ENCODE measurements at regions not wholly inside any gene's neighbourhood (a gene's known extent, or its start where the extent isn't known, plus 50 kb on each side); places are given as distances from the start of the nearest gene placed in this dataset.
"Not testable (repeated sequence)": the region's sequence is repeated elsewhere in the genome, so short reads cannot be mapped to it uniquely, and the experiment has no call there.

DNA sequence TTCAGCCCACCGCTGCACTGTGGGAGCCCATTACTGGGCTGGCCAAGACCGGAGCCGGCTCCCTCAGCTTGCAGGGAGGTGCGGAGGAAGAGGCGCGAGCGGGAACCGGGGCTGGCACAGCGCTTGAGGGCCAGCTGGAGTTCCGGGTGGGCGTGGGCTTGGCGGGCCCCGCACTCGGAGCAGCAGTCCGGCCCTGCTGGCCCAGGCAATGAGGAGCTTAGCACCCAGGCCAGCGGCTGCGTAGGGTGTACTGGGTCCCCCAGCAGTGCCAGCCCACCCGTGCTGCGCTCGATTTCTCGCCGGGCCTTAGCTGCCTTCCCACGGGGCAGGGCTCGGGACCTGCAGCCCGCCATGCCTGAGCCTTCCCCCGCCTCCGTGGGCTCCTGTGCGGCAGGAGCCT is 307.8 kb upstream of the DUSP10 start:
- not testable (repeated sequence) for TF ChIP-seq ZNF274 (IDR thresholded peaks at IDR 0.05; ENCODE audit: low read depth, low read length); SUZ12 (IDR thresholded peaks at IDR 0.05; ENCODE audit: extremely low read depth, insufficient read depth, insufficient read length); YY1 (IDR thresholded peaks at IDR 0.05; ENCODE audit: insufficient read depth, insufficient read length)

Measured in NT2/D1 (cell line).